GM12878 (cell line): ENCODE measurements at regions not wholly inside any gene's neighbourhood (a gene's known extent, or its start where the extent isn't known, plus 50 kb on each side); places are given as distances from the start of the nearest gene placed in this dataset.
A peak's percentile ranks its signal among the peaks of the same experiment; 100 is the strongest.

Experiments used
- BCL11A ChIP-seq: IDR thresholded peaks from 2 replicates; pipeline ENCODE4 v1.6.1; 2011; ENCODE audit warnings: low read depth, low read length
- CHD2 ChIP-seq: IDR thresholded peaks from 2 replicates; pipeline ENCODE4 v1.6.1; 2011; ENCODE audit warnings: low read depth, low read length, improper control_type of control experiment, borderline replicate concordance
- IKZF2 ChIP-seq, 2 experiments: fragments of 450-650 bp; IDR thresholded peaks; 2 replicates each; pipeline ENCODE4 v1.6.1; 2017; ENCODE audit warnings: mild to moderate bottlenecking in 2 of 2, moderate library complexity in 2 of 2
- NRF1 ChIP-seq: conservative IDR thresholded peaks from 2 replicates; pipeline ENCODE4 v1.6.1; 2011; ENCODE audit warnings: mild to moderate bottlenecking, low read depth, low read length, improper control_type of control experiment
- PAX5 ChIP-seq: IDR thresholded peaks from 2 replicates; pipeline ENCODE4 v1.6.1; 2011; ENCODE audit warnings: low read depth, low read length, borderline replicate concordance
- POLR2AphosphoS2 ChIP-seq: IDR thresholded peaks from 2 replicates; pipeline ENCODE4 v1.6.1; 2011; ENCODE audit warnings: low read depth, mild to moderate bottlenecking, low read length, improper control_type of control experiment, moderate library complexity
- RB1 ChIP-seq: fragments of 450-650 bp; formaldehyde crosslinking; IDR thresholded peaks from 2 replicates; pipeline ENCODE4 v1.6.1; 2017; ENCODE audit warnings: mild to moderate bottlenecking, borderline replicate concordance
- RFX5 ChIP-seq: IDR thresholded peaks from 2 replicates; pipeline ENCODE4 v1.6.1; 2011; ENCODE audit warnings: low read depth, low read length, improper control_type of control experiment
- SREBF1 ChIP-seq: IDR thresholded peaks from 2 replicates; pipeline ENCODE4 v1.6.1; 2012; ENCODE audit warnings: mild to moderate bottlenecking, low read length
- TAF1 ChIP-seq: IDR thresholded peaks from 2 replicates; pipeline ENCODE4 v1.6.1; 2011; ENCODE audit warnings: mild to moderate bottlenecking, low read depth, low read length, borderline replicate concordance
- TARDBP ChIP-seq: IDR thresholded peaks from 2 replicates; pipeline ENCODE4 v1.6.1; 2016; ENCODE audit warnings: borderline replicate concordance
- TBL1XR1 ChIP-seq: IDR thresholded peaks from 2 replicates; pipeline ENCODE4 v1.6.1; 2012; ENCODE audit warnings: low read depth, low read length, improper control_type of control experiment
- TCF7 ChIP-seq: IDR thresholded peaks from 2 replicates; pipeline ENCODE4 v1.6.1; 2014; ENCODE audit warnings: antibody characterized with exemption, borderline replicate concordance
- YBX1 ChIP-seq: fragments of 450-650 bp; IDR thresholded peaks from 2 replicates; pipeline ENCODE4 v1.6.1; 2016; ENCODE audit warnings: antibody characterized with exemption
- TF ChIP-seq, protein P1 (sequence below), 3 experiments: IDR thresholded peaks in 2 of 3; conservative IDR thresholded peaks in 1 of 3; 2 replicates each; pipeline ENCODE4 v1.5.1; 2011; ENCODE audit warnings: low read depth in 3 of 3, low read length in 3 of 3, mild to moderate bottlenecking in 3 of 3, control low read depth in 2 of 3, moderate library complexity in 2 of 3, inconsistent platforms in 1 of 3, mixed read lengths in 1 of 3; ENCODE audit not compliant: control insufficient read depth in 2 of 3, insufficient read depth in 1 of 3; ENCODE audit errors: extremely low read depth in 1 of 3
- TF ChIP-seq, protein P2 (sequence below): fragments of 450-650 bp; IDR thresholded peaks from 2 replicates; pipeline ENCODE4 v1.6.1; 2016; ENCODE audit warnings: mild to moderate bottlenecking
- TF ChIP-seq, protein P3 (sequence below): IDR thresholded peaks from 2 replicates; pipeline ENCODE4 v1.6.1; 2012; ENCODE audit warnings: low read depth, low read length, improper control_type of control experiment
- TF ChIP-seq, protein P4 (sequence below): fragments of 150-350 bp; IDR thresholded peaks from 2 replicates; pipeline ENCODE4 v1.6.1; 2014; ENCODE audit warnings: mild to moderate bottlenecking, low read depth, low read length
- TF ChIP-seq, protein P5 (sequence below): fragments of 450-650 bp; formaldehyde crosslinking; IDR thresholded peaks from 2 replicates; pipeline ENCODE4 v1.5.0; 2022; ENCODE audit warnings: mild to moderate bottlenecking, missing genetic modification characterization
- TF ChIP-seq, protein P6 (sequence below): fragments of 450-650 bp; IDR thresholded peaks from 2 replicates; pipeline ENCODE4 v1.6.1; 2016; ENCODE audit warnings: mild to moderate bottlenecking, moderate library complexity, borderline replicate concordance

DNA sequence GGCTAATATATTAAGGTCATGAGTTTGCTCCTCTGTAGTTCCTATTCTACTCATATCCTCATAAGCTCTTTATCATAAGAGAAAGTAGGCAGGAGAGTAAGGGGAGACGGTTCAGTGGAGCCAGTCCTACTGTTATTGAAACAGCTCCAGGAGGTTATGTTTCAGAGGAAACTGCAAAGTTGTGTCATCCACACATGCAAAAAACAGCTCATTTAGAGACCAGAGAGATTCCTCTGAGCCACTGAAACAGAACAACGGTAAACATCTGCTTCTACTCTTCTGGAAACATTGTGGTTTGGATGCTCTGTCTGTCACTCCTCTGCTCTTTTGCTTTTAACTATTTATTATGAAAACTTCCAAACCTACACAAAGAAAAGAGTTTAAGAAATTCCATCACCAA is 66.3 kb upstream of the PPP2R5A start (continued):
- TF ChIP-seq, protein P1, sequence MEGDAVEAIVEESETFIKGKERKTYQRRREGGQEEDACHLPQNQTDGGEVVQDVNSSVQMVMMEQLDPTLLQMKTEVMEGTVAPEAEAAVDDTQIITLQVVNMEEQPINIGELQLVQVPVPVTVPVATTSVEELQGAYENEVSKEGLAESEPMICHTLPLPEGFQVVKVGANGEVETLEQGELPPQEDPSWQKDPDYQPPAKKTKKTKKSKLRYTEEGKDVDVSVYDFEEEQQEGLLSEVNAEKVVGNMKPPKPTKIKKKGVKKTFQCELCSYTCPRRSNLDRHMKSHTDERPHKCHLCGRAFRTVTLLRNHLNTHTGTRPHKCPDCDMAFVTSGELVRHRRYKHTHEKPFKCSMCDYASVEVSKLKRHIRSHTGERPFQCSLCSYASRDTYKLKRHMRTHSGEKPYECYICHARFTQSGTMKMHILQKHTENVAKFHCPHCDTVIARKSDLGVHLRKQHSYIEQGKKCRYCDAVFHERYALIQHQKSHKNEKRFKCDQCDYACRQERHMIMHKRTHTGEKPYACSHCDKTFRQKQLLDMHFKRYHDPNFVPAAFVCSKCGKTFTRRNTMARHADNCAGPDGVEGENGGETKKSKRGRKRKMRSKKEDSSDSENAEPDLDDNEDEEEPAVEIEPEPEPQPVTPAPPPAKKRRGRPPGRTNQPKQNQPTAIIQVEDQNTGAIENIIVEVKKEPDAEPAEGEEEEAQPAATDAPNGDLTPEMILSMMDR (IDR thresholded peaks at IDR 0.05 in 2 of 3, conservative IDR thresholded peaks at IDR 0.05 in 1 of 3; ENCODE audit: control insufficient read depth in 2 of 3, extremely low read depth in 1 of 3, insufficient read depth in 1 of 3, low read depth in 3 of 3, low read length in 3 of 3) = no peak
- no peak for TF ChIP-seq RB1
- TF ChIP-seq SREBF1 = no peak
- TF ChIP-seq, protein P2, sequence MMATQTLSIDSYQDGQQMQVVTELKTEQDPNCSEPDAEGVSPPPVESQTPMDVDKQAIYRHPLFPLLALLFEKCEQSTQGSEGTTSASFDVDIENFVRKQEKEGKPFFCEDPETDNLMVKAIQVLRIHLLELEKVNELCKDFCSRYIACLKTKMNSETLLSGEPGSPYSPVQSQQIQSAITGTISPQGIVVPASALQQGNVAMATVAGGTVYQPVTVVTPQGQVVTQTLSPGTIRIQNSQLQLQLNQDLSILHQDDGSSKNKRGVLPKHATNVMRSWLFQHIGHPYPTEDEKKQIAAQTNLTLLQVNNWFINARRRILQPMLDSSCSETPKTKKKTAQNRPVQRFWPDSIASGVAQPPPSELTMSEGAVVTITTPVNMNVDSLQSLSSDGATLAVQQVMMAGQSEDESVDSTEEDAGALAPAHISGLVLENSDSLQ = peak; percentile 81
- no peak for TF ChIP-seq TARDBP
- no peak for TF ChIP-seq YBX1
- TF ChIP-seq PAX5 = peak; percentile 68; the same call in 1 of the 2 replicates
- TF ChIP-seq, protein P3, sequence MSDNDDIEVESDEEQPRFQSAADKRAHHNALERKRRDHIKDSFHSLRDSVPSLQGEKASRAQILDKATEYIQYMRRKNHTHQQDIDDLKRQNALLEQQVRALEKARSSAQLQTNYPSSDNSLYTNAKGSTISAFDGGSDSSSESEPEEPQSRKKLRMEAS = no peak
- no peak for TF ChIP-seq NRF1
- TF ChIP-seq, protein P4, sequence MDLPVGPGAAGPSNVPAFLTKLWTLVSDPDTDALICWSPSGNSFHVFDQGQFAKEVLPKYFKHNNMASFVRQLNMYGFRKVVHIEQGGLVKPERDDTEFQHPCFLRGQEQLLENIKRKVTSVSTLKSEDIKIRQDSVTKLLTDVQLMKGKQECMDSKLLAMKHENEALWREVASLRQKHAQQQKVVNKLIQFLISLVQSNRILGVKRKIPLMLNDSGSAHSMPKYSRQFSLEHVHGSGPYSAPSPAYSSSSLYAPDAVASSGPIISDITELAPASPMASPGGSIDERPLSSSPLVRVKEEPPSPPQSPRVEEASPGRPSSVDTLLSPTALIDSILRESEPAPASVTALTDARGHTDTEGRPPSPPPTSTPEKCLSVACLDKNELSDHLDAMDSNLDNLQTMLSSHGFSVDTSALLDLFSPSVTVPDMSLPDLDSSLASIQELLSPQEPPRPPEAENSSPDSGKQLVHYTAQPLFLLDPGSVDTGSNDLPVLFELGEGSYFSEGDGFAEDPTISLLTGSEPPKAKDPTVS = no peak
- no peak for TF ChIP-seq TAF1
- TF ChIP-seq RFX5 = no peak
- TF ChIP-seq IKZF2 (IDR thresholded peaks at IDR 0.05) = peak; percentile 53 to 59; a peak in 2 of 4 replicates
- no peak for TF ChIP-seq POLR2AphosphoS2
- no peak for TF ChIP-seq CHD2
- no peak for TF ChIP-seq TCF7
- TF ChIP-seq, protein P5, sequence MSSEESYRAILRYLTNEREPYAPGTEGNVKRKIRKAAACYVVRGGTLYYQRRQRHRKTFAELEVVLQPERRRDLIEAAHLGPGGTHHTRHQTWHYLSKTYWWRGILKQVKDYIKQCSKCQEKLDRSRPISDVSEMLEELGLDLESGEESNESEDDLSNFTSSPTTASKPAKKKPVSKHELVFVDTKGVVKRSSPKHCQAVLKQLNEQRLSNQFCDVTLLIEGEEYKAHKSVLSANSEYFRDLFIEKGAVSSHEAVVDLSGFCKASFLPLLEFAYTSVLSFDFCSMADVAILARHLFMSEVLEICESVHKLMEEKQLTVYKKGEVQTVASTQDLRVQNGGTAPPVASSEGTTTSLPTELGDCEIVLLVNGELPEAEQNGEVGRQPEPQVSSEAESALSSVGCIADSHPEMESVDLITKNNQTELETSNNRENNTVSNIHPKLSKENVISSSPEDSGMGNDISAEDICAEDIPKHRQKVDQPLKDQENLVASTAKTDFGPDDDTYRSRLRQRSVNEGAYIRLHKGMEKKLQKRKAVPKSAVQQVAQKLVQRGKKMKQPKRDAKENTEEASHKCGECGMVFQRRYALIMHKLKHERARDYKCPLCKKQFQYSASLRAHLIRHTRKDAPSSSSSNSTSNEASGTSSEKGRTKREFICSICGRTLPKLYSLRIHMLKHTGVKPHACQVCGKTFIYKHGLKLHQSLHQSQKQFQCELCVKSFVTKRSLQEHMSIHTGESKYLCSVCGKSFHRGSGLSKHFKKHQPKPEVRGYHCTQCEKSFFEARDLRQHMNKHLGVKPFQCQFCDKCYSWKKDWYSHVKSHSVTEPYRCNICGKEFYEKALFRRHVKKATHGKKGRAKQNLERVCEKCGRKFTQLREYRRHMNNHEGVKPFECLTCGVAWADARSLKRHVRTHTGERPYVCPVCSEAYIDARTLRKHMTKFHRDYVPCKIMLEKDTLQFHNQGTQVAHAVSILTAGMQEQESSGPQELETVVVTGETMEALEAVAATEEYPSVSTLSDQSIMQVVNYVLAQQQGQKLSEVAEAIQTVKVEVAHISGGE = no peak
- peak; percentile 42; the same call in 1 of the 2 replicates for TF ChIP-seq BCL11A
- TF ChIP-seq, protein P6, sequence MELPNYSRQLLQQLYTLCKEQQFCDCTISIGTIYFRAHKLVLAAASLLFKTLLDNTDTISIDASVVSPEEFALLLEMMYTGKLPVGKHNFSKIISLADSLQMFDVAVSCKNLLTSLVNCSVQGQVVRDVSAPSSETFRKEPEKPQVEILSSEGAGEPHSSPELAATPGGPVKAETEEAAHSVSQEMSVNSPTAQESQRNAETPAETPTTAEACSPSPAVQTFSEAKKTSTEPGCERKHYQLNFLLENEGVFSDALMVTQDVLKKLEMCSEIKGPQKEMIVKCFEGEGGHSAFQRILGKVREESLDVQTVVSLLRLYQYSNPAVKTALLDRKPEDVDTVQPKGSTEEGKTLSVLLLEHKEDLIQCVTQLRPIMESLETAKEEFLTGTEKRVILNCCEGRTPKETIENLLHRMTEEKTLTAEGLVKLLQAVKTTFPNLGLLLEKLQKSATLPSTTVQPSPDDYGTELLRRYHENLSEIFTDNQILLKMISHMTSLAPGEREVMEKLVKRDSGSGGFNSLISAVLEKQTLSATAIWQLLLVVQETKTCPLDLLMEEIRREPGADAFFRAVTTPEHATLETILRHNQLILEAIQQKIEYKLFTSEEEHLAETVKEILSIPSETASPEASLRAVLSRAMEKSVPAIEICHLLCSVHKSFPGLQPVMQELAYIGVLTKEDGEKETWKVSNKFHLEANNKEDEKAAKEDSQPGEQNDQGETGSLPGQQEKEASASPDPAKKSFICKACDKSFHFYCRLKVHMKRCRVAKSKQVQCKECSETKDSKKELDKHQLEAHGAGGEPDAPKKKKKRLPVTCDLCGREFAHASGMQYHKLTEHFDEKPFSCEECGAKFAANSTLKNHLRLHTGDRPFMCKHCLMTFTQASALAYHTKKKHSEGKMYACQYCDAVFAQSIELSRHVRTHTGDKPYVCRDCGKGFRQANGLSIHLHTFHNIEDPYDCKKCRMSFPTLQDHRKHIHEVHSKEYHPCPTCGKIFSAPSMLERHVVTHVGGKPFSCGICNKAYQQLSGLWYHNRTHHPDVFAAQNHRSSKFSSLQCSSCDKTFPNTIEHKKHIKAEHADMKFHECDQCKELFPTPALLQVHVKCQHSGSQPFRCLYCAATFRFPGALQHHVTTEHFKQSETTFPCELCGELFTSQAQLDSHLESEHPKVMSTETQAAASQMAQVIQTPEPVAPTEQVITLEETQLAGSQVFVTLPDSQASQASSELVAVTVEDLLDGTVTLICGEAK = no peak
- TF ChIP-seq TBL1XR1 = no peak
